ENCODE measurements at regions not wholly inside any gene's neighbourhood (a gene's known extent, or its start where the extent isn't known, plus 50 kb on each side); places are given as distances from the start of the nearest gene placed in this dataset.

DNA sequence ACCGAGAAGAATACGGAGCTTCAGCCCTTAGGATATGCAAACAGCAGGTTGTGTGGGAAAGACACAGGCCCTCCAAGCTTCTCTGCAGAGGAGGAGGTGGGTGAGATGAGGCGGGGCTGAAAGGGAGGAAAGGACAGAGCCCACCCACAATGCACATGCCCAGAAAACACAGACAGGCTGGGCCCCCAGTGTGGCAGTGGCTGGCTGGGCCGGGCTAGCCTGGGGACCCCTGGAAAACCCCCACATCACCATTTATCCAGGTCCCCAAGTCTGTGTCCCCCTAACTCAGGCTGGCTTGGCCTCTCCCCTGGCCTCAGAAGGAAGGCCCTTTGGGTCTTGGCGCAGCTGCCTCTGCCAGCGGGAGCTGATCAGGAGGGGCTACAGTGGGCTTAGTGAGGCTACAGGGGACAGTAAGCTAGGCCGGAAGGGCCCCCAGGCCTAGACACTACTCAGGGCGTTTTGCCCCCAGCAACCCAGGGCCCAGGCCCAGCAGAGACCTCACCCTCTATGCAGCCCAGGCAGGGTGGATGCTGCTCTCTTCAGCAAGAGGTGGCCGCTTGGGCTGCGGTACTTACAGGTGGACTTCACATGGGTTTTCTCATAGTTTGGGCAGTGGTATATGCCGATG, 119.5 kb downstream of the TUBA3C start:
- ChIA-PET CTCF (no interaction called here), POLR2A (no interaction called here), SMC1A (ENCODE audit: uncharacterized antibody, unreplicated experiment) (no interaction called here), RAD21 (ENCODE audit: unreplicated experiment) (no interaction called here)
- BruUV-seq (replicated peaks), result no TSS peak
- Histone ChIP-seq H3K27ac (ENCODE audit: control insufficient read depth, insufficient read depth) (no peak overlapping the region), H3K4me2 (ENCODE audit: control insufficient read depth, insufficient read depth) (no peak overlapping the region), H3K36me3 (ENCODE audit: control insufficient read depth in 2 of 2, insufficient read depth in 2 of 2, low read length in 1 of 2) (no peaks in the 10 kb centered on the region), H3K27me3 (replicated peaks in 1 of 2; ENCODE audit: control insufficient read depth in 2 of 2, insufficient read depth in 2 of 2, low read length in 1 of 2) (no peaks in the 10 kb centered on the region), H2AFZ (ENCODE audit: control insufficient read depth, low read depth, low read length) (no peak overlapping the region), H3K4me3 (no peak overlapping the region), H3K9me3 (replicated peaks; ENCODE audit: control insufficient read depth, insufficient read depth, low read length) (peaks cover 2% of the 10 kb centered on the region; the same call in 1 of the 3 replicates), H4K20me1 (ENCODE audit: control insufficient read depth, insufficient read depth) (no peaks in the 10 kb centered on the region), H3K9ac (ENCODE audit: control insufficient read depth, insufficient read depth, low read length) (no peak overlapping the region), H3K79me2 (ENCODE audit: control insufficient read depth, insufficient read depth, low read length) (no peaks in the 10 kb centered on the region), H3K4me1 (ENCODE audit: control insufficient read depth, insufficient read depth, low read length) (no peaks in the 10 kb centered on the region)
- ATAC-seq (no peak), FAIRE-seq (no peak), DNase-seq (ENCODE audit: low read depth, low spot score) (no peak)
- 44% methylated on average over 11 of the region's 11 CpGs for WGBS (ENCODE audit: insufficient coverage, insufficient replicate concordance, low lambda C conversion rate, missing lambda C conversion rate)
- in situ Hi-C loops (cut with MboI), result no loop called here
- intact Hi-C loops (cut with micrococcal nuclease; ENCODE audit: unreplicated experiment), result no loop called here
- TF ChIP-seq TARDBP (IDR thresholded peaks at IDR 0.05; ENCODE audit: borderline replicate concordance) (no peak), POLR2AphosphoS2 (IDR thresholded peaks at IDR 0.05; ENCODE audit: low read depth, low read length) (no peak), EGR1 (IDR thresholded peaks at IDR 0.05; ENCODE audit: borderline replicate concordance in 1 of 2, low read depth in 2 of 2, low read length in 2 of 2) (no peak), FOXK2 (IDR thresholded peaks at IDR 0.05) (no peak), MTA2 (IDR thresholded peaks at IDR 0.05; ENCODE audit: low read depth) (no peak), STAT3 (IDR thresholded peaks at IDR 0.05; ENCODE audit: low read depth, low read length) (no peak), MXI1 (IDR thresholded peaks at IDR 0.05; ENCODE audit: low read depth, low read length) (no peak), HDAC2 (IDR thresholded peaks at IDR 0.05) (no peak), RELA (IDR thresholded peaks at IDR 0.05; ENCODE audit: borderline replicate concordance, partially characterized antibody) (no peak), PAX5 (IDR thresholded peaks at IDR 0.05; ENCODE audit: borderline replicate concordance, low read depth, low read length) (no peak), JUND (IDR thresholded peaks at IDR 0.05; ENCODE audit: low read depth, low read length) (no peak)
- TF ChIP-seq, protein P1, sequence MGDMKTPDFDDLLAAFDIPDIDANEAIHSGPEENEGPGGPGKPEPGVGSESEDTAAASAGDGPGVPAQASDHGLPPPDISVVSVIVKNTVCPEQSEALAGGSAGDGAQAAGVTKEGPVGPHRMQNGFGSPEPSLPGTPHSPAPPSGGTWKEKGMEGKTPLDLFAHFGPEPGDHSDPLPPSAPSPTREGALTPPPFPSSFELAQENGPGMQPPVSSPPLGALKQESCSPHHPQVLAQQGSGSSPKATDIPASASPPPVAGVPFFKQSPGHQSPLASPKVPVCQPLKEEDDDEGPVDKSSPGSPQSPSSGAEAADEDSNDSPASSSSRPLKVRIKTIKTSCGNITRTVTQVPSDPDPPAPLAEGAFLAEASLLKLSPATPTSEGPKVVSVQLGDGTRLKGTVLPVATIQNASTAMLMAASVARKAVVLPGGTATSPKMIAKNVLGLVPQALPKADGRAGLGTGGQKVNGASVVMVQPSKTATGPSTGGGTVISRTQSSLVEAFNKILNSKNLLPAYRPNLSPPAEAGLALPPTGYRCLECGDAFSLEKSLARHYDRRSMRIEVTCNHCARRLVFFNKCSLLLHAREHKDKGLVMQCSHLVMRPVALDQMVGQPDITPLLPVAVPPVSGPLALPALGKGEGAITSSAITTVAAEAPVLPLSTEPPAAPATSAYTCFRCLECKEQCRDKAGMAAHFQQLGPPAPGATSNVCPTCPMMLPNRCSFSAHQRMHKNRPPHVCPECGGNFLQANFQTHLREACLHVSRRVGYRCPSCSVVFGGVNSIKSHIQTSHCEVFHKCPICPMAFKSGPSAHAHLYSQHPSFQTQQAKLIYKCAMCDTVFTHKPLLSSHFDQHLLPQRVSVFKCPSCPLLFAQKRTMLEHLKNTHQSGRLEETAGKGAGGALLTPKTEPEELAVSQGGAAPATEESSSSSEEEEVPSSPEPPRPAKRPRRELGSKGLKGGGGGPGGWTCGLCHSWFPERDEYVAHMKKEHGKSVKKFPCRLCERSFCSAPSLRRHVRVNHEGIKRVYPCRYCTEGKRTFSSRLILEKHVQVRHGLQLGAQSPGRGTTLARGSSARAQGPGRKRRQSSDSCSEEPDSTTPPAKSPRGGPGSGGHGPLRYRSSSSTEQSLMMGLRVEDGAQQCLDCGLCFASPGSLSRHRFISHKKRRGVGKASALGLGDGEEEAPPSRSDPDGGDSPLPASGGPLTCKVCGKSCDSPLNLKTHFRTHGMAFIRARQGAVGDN (IDR thresholded peaks at IDR 0.05), result no peak
- TF ChIP-seq, protein P2, sequence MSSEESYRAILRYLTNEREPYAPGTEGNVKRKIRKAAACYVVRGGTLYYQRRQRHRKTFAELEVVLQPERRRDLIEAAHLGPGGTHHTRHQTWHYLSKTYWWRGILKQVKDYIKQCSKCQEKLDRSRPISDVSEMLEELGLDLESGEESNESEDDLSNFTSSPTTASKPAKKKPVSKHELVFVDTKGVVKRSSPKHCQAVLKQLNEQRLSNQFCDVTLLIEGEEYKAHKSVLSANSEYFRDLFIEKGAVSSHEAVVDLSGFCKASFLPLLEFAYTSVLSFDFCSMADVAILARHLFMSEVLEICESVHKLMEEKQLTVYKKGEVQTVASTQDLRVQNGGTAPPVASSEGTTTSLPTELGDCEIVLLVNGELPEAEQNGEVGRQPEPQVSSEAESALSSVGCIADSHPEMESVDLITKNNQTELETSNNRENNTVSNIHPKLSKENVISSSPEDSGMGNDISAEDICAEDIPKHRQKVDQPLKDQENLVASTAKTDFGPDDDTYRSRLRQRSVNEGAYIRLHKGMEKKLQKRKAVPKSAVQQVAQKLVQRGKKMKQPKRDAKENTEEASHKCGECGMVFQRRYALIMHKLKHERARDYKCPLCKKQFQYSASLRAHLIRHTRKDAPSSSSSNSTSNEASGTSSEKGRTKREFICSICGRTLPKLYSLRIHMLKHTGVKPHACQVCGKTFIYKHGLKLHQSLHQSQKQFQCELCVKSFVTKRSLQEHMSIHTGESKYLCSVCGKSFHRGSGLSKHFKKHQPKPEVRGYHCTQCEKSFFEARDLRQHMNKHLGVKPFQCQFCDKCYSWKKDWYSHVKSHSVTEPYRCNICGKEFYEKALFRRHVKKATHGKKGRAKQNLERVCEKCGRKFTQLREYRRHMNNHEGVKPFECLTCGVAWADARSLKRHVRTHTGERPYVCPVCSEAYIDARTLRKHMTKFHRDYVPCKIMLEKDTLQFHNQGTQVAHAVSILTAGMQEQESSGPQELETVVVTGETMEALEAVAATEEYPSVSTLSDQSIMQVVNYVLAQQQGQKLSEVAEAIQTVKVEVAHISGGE (CRISPR knock-in tag; IDR thresholded peaks at IDR 0.05), result no peak
- TF ChIP-seq, protein P3, sequence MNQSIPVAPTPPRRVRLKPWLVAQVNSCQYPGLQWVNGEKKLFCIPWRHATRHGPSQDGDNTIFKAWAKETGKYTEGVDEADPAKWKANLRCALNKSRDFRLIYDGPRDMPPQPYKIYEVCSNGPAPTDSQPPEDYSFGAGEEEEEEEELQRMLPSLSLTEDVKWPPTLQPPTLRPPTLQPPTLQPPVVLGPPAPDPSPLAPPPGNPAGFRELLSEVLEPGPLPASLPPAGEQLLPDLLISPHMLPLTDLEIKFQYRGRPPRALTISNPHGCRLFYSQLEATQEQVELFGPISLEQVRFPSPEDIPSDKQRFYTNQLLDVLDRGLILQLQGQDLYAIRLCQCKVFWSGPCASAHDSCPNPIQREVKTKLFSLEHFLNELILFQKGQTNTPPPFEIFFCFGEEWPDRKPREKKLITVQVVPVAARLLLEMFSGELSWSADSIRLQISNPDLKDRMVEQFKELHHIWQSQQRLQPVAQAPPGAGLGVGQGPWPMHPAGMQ (IDR thresholded peaks at IDR 0.05; ENCODE audit: borderline replicate concordance), result no peak
- TF ChIP-seq, protein P4, sequence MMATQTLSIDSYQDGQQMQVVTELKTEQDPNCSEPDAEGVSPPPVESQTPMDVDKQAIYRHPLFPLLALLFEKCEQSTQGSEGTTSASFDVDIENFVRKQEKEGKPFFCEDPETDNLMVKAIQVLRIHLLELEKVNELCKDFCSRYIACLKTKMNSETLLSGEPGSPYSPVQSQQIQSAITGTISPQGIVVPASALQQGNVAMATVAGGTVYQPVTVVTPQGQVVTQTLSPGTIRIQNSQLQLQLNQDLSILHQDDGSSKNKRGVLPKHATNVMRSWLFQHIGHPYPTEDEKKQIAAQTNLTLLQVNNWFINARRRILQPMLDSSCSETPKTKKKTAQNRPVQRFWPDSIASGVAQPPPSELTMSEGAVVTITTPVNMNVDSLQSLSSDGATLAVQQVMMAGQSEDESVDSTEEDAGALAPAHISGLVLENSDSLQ (IDR thresholded peaks at IDR 0.05), result no peak

Data from GM12878 (cell line).